HG03060 (cell line): ENCODE measurements at regions not wholly inside any gene's neighbourhood (a gene's known extent, or its start where the extent isn't known, plus 50 kb on each side); places are given as distances from the start of the nearest gene placed in this dataset.

Experiments
- ATAC-seq: cut with Tn5 transposase; IDR thresholded peaks from one replicate; pipeline ENCODE4 v1.9.1; 2021; ENCODE audit warnings: low read depth, moderate number of reproducible peaks; ENCODE audit not compliant: unreplicated experiment

- ATAC-seq = no peak
These were observed 249.6 kb upstream of the SOX5 start for GRCh38 chr12:24198936-24199671.

- ATAC-seq = no peak
These were observed 248.6 kb upstream of the SOX5 start for GRCh38 chr12:24198070-24198469.

- no peak for ATAC-seq
These were observed 248.1 kb upstream of the SOX5 start for GRCh38 chr12:24197532-24197931.

- ATAC-seq = no peak
These were observed 245.6 kb upstream of the SOX5 start for GRCh38 chr12:24195063-24195462.

GRCh38 chr12:24191117-24191516, 241.6 kb upstream of the SOX5 start:
- ATAC-seq = no peak

- ATAC-seq = no peak
These were observed 236.3 kb upstream of the SOX5 start for GRCh38 chr12:24185782-24186181.

GRCh38 chr12:24177889-24178288, 228.4 kb upstream of the SOX5 start:
- ATAC-seq = peak; percentile 83

- no peak for ATAC-seq
These were observed 226.5 kb upstream of the SOX5 start for GRCh38 chr12:24175929-24176328.

- ATAC-seq = no peak
These were observed 225.8 kb upstream of the SOX5 start for GRCh38 chr12:24175284-24175683.

- ATAC-seq = no peak
These were observed 223.6 kb upstream of the SOX5 start for GRCh38 chr12:24173067-24173466.

- ATAC-seq = no peak
These were observed 223.2 kb upstream of the SOX5 start for GRCh38 chr12:24172773-24173066.

GRCh38 chr12:24172031-24172772, 222.7 kb upstream of the SOX5 start:
- peak; percentile 88 for ATAC-seq

- no peak for ATAC-seq
These were observed 205.6 kb upstream of the SOX5 start for GRCh38 chr12:24155042-24155441.

GRCh38 chr12:24153079-24153478, 203.6 kb upstream of the SOX5 start:
- ATAC-seq = no peak

- ATAC-seq = no peak
These were observed 202.8 kb upstream of the SOX5 start for GRCh38 chr12:24152270-24152669.

- ATAC-seq = no peak
These were observed 194.5 kb upstream of the SOX5 start for GRCh38 chr12:24143928-24144327.

- ATAC-seq = no peak
These were observed 189.6 kb upstream of the SOX5 start for GRCh38 chr12:24139035-24139434.

GRCh38 chr12:24138041-24138440, 188.6 kb upstream of the SOX5 start:
- ATAC-seq = no peak

- ATAC-seq = no peak
These were observed 185.8 kb upstream of the SOX5 start for GRCh38 chr12:24135158-24135850.

- no peak for ATAC-seq
These were observed 184.6 kb upstream of the SOX5 start for GRCh38 chr12:24134092-24134491.

GRCh38 chr12:24133384-24133783, 183.9 kb upstream of the SOX5 start:
- no peak for ATAC-seq
